Activated CD8-positive, alpha-beta T cell treated with anti-CD3 and anti-CD28 coated beads for 36 hours (primary cell): ENCODE measurements at regions not wholly inside any gene's neighbourhood (a gene's known extent, or its start where the extent isn't known, plus 50 kb on each side); places are given as distances from the start of the nearest gene placed in this dataset.

Experiments
- ATAC-seq: fragments of 200-7000 bp; cut with Tn5 transposase; one replicate; pipeline ENCODE4 v1.10.0; 2021; ENCODE audit warnings: mild to moderate bottlenecking, moderate library complexity
- CTCF ChIA-PET: fragments of 350-600 bp; sonication (Branson Sonifier 250); formaldehyde crosslinking; loops from one replicate; lab custom pipeline; 2021; ENCODE audit warnings: antibody characterized with exemption; lab: Charles Lee
- POLR2A ChIA-PET: fragments of 350-600 bp; sonication (Branson Sonifier 250); formaldehyde crosslinking; loops from one replicate; lab custom pipeline; 2021; ENCODE audit warnings: antibody characterized with exemption; lab: Charles Lee
- DNase-seq: peaks from one replicate; pipeline ENCODE4 v3.0.0-alpha.2; 2020
- H3K27ac Mint-ChIP-seq: one replicate; pipeline ENCODE4 v1.8.0; 2021; ENCODE audit warnings: mild to moderate bottlenecking, mixed read lengths
- H3K27me3 Mint-ChIP-seq: one replicate; pipeline ENCODE4 v1.8.0; 2021; ENCODE audit warnings: mixed read lengths
- H3K36me3 Mint-ChIP-seq: one replicate; pipeline ENCODE4 v1.8.0; 2021; ENCODE audit warnings: low read depth, mixed read lengths
- H3K4me1 Mint-ChIP-seq: one replicate; pipeline ENCODE4 v1.8.0; 2021; ENCODE audit warnings: low read depth, mixed read lengths
- H3K4me3 Mint-ChIP-seq: one replicate; pipeline ENCODE4 v1.8.0; 2021; ENCODE audit warnings: mild to moderate bottlenecking, moderate library complexity, mixed read lengths
- H3K9me3 Mint-ChIP-seq: one replicate; pipeline ENCODE4 v1.8.0; 2021; ENCODE audit warnings: mixed read lengths
- CTCF ChIP-seq: fragments of 200-600 bp; IDR thresholded peaks from one replicate; pipeline ENCODE4 v1.8.0; 2022; ENCODE audit warnings: antibody characterized with exemption, mild to moderate bottlenecking
- intact Hi-C: fragments of 100-400 bp; cut with micrococcal nuclease; formaldehyde crosslinking; loops from one replicate; pipeline ENCODE4 v1.10.0; 2022

GRCh38 chr14:104244221-104245011 is 106.0 kb downstream of the KIF26A start:
- H3K36me3 Mint-ChIP-seq = no peaks in the 10 kb centered on the region
- H3K4me3 Mint-ChIP-seq = no peak overlapping the region
- intact Hi-C loops = no loop called here
- no peak for TF ChIP-seq CTCF
- ATAC-seq (no peak), DNase-seq (no peak)
- no peaks in the 10 kb centered on the region for H3K9me3 Mint-ChIP-seq
- peaks cover 1% of the 10 kb centered on the region for H3K27me3 Mint-ChIP-seq
- ChIA-PET CTCF (no interaction called here), POLR2A (no interaction called here)
- H3K4me1 Mint-ChIP-seq = no peaks in the 10 kb centered on the region
- no peak overlapping the region for H3K27ac Mint-ChIP-seq

DNA sequence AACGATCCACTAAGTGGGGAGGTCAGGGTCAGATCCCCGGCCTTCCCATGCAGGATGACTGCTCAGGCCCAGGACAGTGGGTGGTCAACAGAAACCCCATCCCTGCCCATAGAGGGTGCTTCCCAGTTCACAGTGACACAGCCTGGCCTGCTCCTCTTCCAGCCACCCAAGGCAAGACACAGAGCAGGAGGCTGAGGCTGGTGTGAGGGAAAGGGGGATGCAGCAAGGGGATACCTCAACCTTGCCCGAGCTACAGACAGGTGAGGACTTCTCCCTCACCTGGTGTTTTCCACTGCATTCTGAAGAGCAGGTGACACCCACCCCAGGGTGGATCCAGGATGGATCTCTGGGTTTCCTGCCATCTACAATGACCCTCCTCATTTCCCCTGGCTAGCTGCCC is 106.7 kb downstream of the KIF26A start:
- ChIA-PET POLR2A (no interaction called here), CTCF (no interaction called here)
- ATAC-seq (no peak), DNase-seq (no peak)
- intact Hi-C loops = no loop called here
- TF ChIP-seq CTCF = no peak
- Mint-ChIP-seq H3K36me3 (no peaks in the 10 kb centered on the region), H3K9me3 (no peaks in the 10 kb centered on the region), H3K27me3 (peaks cover 1% of the 10 kb centered on the region), H3K27ac (no peak overlapping the region), H3K4me1 (no peaks in the 10 kb centered on the region), H3K4me3 (no peak overlapping the region)

GRCh38 chr14:104245723-104246122 is 107.3 kb downstream of the KIF26A start:
- no peaks in the 10 kb centered on the region for H3K36me3 Mint-ChIP-seq
- H3K4me1 Mint-ChIP-seq = no peaks in the 10 kb centered on the region
- no peak overlapping the region for H3K4me3 Mint-ChIP-seq
- CTCF ChIA-PET = no interaction called here
- POLR2A ChIA-PET = no interaction called here
- no peak for TF ChIP-seq CTCF
- no peaks in the 10 kb centered on the region for H3K9me3 Mint-ChIP-seq
- H3K27ac Mint-ChIP-seq = no peak overlapping the region
- ATAC-seq (no peak), DNase-seq (no peak)
- H3K27me3 Mint-ChIP-seq = no peaks in the 10 kb centered on the region
- intact Hi-C loops = no loop called here

GRCh38 chr14:104246401-104247335 is 108.3 kb downstream of the KIF26A start:
- no peak overlapping the region for H3K27ac Mint-ChIP-seq
- POLR2A ChIA-PET = no interaction called here
- no peak for TF ChIP-seq CTCF
- no peak overlapping the region for H3K4me3 Mint-ChIP-seq
- intact Hi-C loops = no loop called here
- CTCF ChIA-PET = no interaction called here
- H3K9me3 Mint-ChIP-seq = no peaks in the 10 kb centered on the region
- DNase-seq (no peak), ATAC-seq (no peak)
- H3K27me3 Mint-ChIP-seq = no peaks in the 10 kb centered on the region
- no peaks in the 10 kb centered on the region for H3K4me1 Mint-ChIP-seq
- H3K36me3 Mint-ChIP-seq = no peaks in the 10 kb centered on the region
